ENCODE measurements at regions not wholly inside any gene's neighbourhood (a gene's known extent, or its start where the extent isn't known, plus 50 kb on each side); places are given as distances from the start of the nearest gene placed in this dataset.
A peak's percentile ranks its signal among the peaks of the same experiment; 100 is the strongest.

DNA sequence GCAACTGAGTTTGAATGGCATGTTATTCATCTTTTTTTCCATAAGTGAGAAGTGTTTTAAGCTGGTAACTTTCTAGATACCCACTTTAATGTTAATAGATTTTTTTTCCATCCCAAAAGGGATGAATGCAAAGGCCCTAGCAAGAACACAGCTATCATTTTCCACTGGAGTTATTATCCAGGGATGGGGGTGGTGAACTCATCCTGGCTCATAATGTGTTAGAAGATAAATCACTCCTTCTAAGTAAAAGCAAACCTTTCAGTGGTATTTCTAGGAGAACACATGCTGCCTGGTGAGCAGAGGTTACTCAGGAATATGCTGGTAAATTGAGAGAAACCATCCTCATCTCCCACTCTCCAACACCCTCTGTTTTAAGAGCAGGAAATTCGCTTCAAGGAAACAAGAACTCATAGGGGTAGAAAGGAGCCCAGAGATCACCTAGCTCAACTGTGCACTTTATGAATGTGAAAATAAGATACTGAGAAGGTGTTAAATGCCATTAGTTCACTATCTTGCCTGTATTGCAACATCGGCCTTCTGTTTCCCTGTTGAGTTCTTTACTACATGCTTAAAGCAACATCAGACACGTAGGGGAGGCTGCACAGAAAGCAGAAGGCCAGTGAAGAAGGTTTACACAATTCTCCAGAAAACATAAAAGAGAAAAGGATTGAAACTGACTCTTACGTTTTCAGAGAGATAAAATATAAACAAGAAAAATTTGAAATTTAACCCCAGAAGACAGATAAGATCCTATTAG is 264.0 kb upstream of the PRKCQ start (continued):
- TF ChIP-seq PRRX2 (CRISPR knock-in tag; IDR thresholded peaks at IDR 0.05): no peak
- TF ChIP-seq RELA (CRISPR knock-in tag; IDR thresholded peaks at IDR 0.05; ENCODE audit: borderline replicate concordance): no peak

DNA sequence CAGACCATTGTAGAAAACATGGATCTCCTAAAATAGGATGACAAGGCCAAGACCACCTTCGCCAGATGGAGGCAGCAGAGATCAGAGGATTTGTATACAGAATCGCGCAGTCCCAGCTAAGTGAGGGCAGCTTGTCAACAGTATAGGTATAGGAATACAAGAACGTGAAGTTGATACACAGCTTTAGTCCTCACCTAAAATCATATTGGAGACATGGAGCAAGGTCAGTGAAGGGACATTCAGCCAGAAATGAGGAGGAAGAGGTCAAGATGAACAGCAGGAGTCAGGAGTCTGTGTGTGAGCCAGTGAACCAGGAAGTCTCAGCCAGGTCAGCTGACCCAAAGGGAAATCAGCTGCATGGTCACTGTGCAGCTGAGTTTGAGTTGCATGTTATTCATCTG is 263.4 kb upstream of the PRKCQ start:
- Mint-ChIP-seq H3K27ac (no peak overlapping the region), H3K9me3 (peaks cover 55% of the 10 kb centered on the region), H3K4me3 (no peak overlapping the region), H3K27me3 (ENCODE audit: low read depth) (peaks cover 5% of the 10 kb centered on the region; the same call in 1 of the 2 replicates), H3K36me3 (peaks cover 68% of the 10 kb centered on the region), H3K4me1 (no peaks in the 10 kb centered on the region)
- POLR2A ChIA-PET: no interaction called here
- TF ChIP-seq NR1H2 (CRISPR knock-in tag; IDR thresholded peaks at IDR 0.05) (no peak), CREB1 (CRISPR knock-in tag; IDR thresholded peaks at IDR 0.05) (no peak), IRF2 (CRISPR knock-in tag; IDR thresholded peaks at IDR 0.05; ENCODE audit: borderline replicate concordance, low read depth) (no peak), FOXP1 (CRISPR knock-in tag; IDR thresholded peaks at IDR 0.05; ENCODE audit: borderline replicate concordance) (no peak), JAZF1 (CRISPR knock-in tag; IDR thresholded peaks at IDR 0.05) (no peak), ZNF423 (CRISPR knock-in tag; IDR thresholded peaks at IDR 0.05) (no peak), HMGA2 (CRISPR knock-in tag; IDR thresholded peaks at IDR 0.05) (no peak), ETV6 (CRISPR knock-in tag; IDR thresholded peaks at IDR 0.05) (no peak), CREM (CRISPR knock-in tag; IDR thresholded peaks at IDR 0.05) (no peak), ELF4 (CRISPR knock-in tag; IDR thresholded peaks at IDR 0.05; ENCODE audit: low read depth) (no peak), ZNF263 (CRISPR knock-in tag; IDR thresholded peaks at IDR 0.05; ENCODE audit: low read depth) (no peak)
- TF ChIP-seq, protein P1, sequence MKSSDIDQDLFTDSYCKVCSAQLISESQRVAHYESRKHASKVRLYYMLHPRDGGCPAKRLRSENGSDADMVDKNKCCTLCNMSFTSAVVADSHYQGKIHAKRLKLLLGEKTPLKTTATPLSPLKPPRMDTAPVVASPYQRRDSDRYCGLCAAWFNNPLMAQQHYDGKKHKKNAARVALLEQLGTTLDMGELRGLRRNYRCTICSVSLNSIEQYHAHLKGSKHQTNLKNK (CRISPR knock-in tag; IDR thresholded peaks at IDR 0.05): no peak
- TF ChIP-seq, protein P2, sequence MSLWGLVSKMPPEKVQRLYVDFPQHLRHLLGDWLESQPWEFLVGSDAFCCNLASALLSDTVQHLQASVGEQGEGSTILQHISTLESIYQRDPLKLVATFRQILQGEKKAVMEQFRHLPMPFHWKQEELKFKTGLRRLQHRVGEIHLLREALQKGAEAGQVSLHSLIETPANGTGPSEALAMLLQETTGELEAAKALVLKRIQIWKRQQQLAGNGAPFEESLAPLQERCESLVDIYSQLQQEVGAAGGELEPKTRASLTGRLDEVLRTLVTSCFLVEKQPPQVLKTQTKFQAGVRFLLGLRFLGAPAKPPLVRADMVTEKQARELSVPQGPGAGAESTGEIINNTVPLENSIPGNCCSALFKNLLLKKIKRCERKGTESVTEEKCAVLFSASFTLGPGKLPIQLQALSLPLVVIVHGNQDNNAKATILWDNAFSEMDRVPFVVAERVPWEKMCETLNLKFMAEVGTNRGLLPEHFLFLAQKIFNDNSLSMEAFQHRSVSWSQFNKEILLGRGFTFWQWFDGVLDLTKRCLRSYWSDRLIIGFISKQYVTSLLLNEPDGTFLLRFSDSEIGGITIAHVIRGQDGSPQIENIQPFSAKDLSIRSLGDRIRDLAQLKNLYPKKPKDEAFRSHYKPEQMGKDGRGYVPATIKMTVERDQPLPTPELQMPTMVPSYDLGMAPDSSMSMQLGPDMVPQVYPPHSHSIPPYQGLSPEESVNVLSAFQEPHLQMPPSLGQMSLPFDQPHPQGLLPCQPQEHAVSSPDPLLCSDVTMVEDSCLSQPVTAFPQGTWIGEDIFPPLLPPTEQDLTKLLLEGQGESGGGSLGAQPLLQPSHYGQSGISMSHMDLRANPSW (CRISPR knock-in tag; conservative IDR thresholded peaks at IDR 0.05; ENCODE audit: low read depth): no peak
- DNase-seq (ENCODE audit: low spot score): no peak
- no peak for ATAC-seq
- CTCF ChIA-PET: no interaction called here

DNA sequence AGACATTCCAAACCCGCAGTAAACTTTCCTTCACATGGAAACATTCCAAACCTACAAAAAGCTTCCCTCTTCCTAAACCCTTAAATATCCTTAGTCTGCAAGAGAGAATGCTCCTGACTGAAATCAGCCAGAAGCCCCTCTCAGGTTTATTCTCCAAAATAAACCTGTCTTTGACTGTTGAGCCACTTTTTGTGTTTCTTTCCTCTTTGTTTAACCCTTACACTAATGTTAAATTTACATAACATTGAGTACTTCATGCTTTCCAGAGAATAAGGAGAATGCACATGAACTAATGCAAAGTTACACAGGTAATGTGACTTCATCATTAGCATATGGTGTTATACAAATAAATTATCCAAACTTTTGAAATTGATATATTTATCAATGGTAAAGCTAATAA is 262.6 kb upstream of the PRKCQ start:
- peaks cover 5% of the 10 kb centered on the region; the same call in 1 of the 2 replicates for H3K27me3 Mint-ChIP-seq (ENCODE audit: low read depth)
- no peaks in the 10 kb centered on the region for H3K4me1 Mint-ChIP-seq
- POLR2A ChIA-PET: no interaction called here
- peaks cover 55% of the 10 kb centered on the region for H3K9me3 Mint-ChIP-seq
- peaks cover 76% of the 10 kb centered on the region for H3K36me3 Mint-ChIP-seq
- no peak overlapping the region for H3K27ac Mint-ChIP-seq
- H3K4me3 Mint-ChIP-seq: no peak overlapping the region
- DNase-seq (ENCODE audit: low spot score) (no peak), ATAC-seq (no peak)
- CTCF ChIA-PET: no interaction called here
- no peak for TF ChIP-seq NR2C2 (CRISPR knock-in tag; IDR thresholded peaks at IDR 0.05)
- TF ChIP-seq GTF2I (CRISPR knock-in tag; conservative IDR thresholded peaks at IDR 0.05): peak; percentile 82; the same call in 1 of the 2 replicates
- TF ChIP-seq, protein P3, sequence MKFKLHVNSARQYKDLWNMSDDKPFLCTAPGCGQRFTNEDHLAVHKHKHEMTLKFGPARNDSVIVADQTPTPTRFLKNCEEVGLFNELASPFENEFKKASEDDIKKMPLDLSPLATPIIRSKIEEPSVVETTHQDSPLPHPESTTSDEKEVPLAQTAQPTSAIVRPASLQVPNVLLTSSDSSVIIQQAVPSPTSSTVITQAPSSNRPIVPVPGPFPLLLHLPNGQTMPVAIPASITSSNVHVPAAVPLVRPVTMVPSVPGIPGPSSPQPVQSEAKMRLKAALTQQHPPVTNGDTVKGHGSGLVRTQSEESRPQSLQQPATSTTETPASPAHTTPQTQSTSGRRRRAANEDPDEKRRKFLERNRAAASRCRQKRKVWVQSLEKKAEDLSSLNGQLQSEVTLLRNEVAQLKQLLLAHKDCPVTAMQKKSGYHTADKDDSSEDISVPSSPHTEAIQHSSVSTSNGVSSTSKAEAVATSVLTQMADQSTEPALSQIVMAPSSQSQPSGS (CRISPR knock-in tag; IDR thresholded peaks at IDR 0.05; ENCODE audit: borderline replicate concordance, low read depth): no peak
- no peak for TF ChIP-seq TP53 (CRISPR knock-in tag; IDR thresholded peaks at IDR 0.05)
- TF ChIP-seq, protein P4, sequence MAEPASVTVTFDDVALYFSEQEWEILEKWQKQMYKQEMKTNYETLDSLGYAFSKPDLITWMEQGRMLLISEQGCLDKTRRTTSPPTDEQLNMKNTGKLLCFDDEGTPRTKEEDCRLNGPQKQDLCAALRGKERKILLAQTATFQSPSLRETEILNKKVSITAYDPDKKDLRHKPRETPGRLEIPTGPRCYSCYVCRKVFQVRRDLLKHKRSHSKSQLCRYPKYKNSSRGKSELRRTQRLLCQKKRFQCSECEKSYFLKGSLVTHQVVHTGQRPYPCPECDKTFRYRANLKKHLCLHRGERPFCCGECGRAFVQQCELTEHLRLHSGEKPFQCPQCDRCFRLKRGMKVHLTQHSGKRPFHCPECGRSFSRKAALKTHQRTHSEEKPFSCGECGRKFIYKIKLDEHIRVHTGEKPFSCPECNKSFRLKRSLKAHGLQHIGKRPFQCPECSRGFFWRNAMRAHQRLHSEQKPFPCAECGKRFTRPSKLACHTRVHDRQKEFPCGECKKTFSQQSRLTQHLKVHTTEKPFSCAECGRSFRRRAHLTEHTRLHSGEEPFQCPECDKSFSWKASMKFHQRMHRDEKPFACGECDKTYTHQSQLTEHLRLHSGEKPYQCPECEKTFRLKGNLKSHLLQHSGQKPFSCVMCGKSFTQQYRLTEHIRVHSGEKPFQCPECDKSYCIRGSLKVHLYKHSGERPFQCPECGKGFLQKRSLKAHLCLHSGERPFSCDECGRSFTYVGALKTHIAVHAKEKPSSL (CRISPR knock-in tag; conservative IDR thresholded peaks at IDR 0.05): no peak
- TF ChIP-seq ZNF671 (CRISPR knock-in tag; IDR thresholded peaks at IDR 0.05): no peak
- no peak for TF ChIP-seq ZNF263 (CRISPR knock-in tag; IDR thresholded peaks at IDR 0.05; ENCODE audit: low read depth)
- TF ChIP-seq GRHL2 (CRISPR knock-in tag; IDR thresholded peaks at IDR 0.05; ENCODE audit: insufficient replicate concordance, severe bottlenecking): no peak
- TF ChIP-seq FOXK1 (CRISPR knock-in tag; IDR thresholded peaks at IDR 0.05): no peak
- no peak for TF ChIP-seq FOXP1 (CRISPR knock-in tag; IDR thresholded peaks at IDR 0.05; ENCODE audit: borderline replicate concordance)
- no peak for TF ChIP-seq TEAD1 (CRISPR knock-in tag; IDR thresholded peaks at IDR 0.05)
